Body of pancreas (tissue), 4 donors: ENCODE measurements at regions not wholly inside any gene's neighbourhood (a gene's known extent, or its start where the extent isn't known, plus 50 kb on each side); places are given as distances from the start of the nearest gene placed in this dataset.

Experiments
- POLR2A ChIP-seq, 3 donors: fragments of 450-650 bp; IDR thresholded peaks; one replicate each; pipeline ENCODE4 v1.6.1; 2016; ENCODE audit warnings: antibody characterized with exemption in 3 of 3, mild to moderate bottlenecking in 2 of 3
- TF ChIP-seq, protein P1 (sequence below), 7 experiments: fragments of 450-650 bp in 4 of 7; fragments of 200-600 bp in 3 of 7; sonication (generic) in 3 of 7; IDR thresholded peaks; one replicate each; pipeline ENCODE4 v1.5.1; 2016 to 2019; ENCODE audit warnings: antibody characterized with exemption in 7 of 7

DNA sequence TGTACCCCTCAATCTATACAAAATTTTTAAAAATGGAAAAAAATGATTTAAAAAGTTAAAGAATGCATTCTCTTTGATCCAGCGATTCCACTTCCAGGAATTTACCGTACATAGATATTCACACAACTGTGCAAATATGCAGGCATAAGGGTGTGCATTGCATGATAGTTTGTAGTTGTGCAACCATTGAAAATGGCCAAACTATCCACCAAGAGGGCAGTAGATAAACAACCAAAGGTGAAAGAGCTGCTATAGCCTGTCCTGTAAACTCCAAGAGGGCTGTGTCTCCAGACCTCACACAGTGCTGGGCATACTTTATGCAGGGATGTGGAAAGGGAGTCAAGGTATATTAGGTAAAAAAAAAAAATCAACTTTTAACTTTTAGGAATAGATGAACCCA is 116.5 kb upstream of the NEDD4L start:
- TF ChIP-seq, protein P1, sequence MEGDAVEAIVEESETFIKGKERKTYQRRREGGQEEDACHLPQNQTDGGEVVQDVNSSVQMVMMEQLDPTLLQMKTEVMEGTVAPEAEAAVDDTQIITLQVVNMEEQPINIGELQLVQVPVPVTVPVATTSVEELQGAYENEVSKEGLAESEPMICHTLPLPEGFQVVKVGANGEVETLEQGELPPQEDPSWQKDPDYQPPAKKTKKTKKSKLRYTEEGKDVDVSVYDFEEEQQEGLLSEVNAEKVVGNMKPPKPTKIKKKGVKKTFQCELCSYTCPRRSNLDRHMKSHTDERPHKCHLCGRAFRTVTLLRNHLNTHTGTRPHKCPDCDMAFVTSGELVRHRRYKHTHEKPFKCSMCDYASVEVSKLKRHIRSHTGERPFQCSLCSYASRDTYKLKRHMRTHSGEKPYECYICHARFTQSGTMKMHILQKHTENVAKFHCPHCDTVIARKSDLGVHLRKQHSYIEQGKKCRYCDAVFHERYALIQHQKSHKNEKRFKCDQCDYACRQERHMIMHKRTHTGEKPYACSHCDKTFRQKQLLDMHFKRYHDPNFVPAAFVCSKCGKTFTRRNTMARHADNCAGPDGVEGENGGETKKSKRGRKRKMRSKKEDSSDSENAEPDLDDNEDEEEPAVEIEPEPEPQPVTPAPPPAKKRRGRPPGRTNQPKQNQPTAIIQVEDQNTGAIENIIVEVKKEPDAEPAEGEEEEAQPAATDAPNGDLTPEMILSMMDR (IDR thresholded peaks at IDR 0.05): no peak
- no peak for TF ChIP-seq POLR2A (IDR thresholded peaks at IDR 0.05)
